ENCODE measurements at regions not wholly inside any gene's neighbourhood (a gene's known extent, or its start where the extent isn't known, plus 50 kb on each side); places are given as distances from the start of the nearest gene placed in this dataset.
A peak's percentile ranks its signal among the peaks of the same experiment; 100 is the strongest.

GRCh38 chr2:204257781-204258180 is 287.5 kb upstream of the PARD3B start:
- Mint-ChIP-seq H3K36me3 (ENCODE audit: low read depth, unreplicated experiment) (peaks cover 3% of the 10 kb centered on the region), H3K4me1 (ENCODE audit: unreplicated experiment) (peaks cover 41% of the 10 kb centered on the region), H3K4me3 (ENCODE audit: unreplicated experiment) (no peak overlapping the region), H3K27me3 (ENCODE audit: unreplicated experiment) (no peaks in the 10 kb centered on the region), H3K27ac (ENCODE audit: unreplicated experiment) (no peak overlapping the region), H3K9me3 (ENCODE audit: unreplicated experiment) (no peaks in the 10 kb centered on the region)
- DNase-seq (ENCODE audit: low spot score) = no peak
- TF ChIP-seq, protein P1, sequence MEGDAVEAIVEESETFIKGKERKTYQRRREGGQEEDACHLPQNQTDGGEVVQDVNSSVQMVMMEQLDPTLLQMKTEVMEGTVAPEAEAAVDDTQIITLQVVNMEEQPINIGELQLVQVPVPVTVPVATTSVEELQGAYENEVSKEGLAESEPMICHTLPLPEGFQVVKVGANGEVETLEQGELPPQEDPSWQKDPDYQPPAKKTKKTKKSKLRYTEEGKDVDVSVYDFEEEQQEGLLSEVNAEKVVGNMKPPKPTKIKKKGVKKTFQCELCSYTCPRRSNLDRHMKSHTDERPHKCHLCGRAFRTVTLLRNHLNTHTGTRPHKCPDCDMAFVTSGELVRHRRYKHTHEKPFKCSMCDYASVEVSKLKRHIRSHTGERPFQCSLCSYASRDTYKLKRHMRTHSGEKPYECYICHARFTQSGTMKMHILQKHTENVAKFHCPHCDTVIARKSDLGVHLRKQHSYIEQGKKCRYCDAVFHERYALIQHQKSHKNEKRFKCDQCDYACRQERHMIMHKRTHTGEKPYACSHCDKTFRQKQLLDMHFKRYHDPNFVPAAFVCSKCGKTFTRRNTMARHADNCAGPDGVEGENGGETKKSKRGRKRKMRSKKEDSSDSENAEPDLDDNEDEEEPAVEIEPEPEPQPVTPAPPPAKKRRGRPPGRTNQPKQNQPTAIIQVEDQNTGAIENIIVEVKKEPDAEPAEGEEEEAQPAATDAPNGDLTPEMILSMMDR (IDR thresholded peaks at IDR 0.05; ENCODE audit: unreplicated experiment) = no peak

DNA sequence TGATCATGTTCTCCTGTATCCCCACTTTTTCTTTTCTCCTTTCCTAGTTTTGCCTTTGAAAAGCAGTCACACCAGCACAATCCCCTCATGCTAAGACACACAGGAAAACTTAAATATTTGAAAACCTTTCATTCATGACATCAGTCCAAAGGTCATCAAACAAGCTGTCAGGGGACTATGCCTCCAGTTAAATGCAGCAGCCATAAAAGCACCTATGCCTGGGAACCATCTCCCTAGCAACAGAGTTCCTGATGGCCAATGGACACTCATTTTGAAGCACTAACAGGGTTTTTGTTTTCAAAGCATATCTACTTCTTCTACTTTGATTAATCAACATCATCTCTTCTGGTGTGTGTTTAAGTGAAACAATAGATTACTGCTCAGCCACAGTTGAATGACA is 286.4 kb upstream of the PARD3B start:
- TF ChIP-seq, protein P1 (IDR thresholded peaks at IDR 0.05; ENCODE audit: unreplicated experiment) = no peak
- no peaks in the 10 kb centered on the region for H3K27me3 Mint-ChIP-seq (ENCODE audit: unreplicated experiment)
- H3K36me3 Mint-ChIP-seq (ENCODE audit: low read depth, unreplicated experiment) = no peaks in the 10 kb centered on the region
- no peak overlapping the region for H3K27ac Mint-ChIP-seq (ENCODE audit: unreplicated experiment)
- H3K4me1 Mint-ChIP-seq (ENCODE audit: unreplicated experiment) = peaks cover 40% of the 10 kb centered on the region
- no peaks in the 10 kb centered on the region for H3K9me3 Mint-ChIP-seq (ENCODE audit: unreplicated experiment)
- no peak for DNase-seq (ENCODE audit: low spot score)
- no peak overlapping the region for H3K4me3 Mint-ChIP-seq (ENCODE audit: unreplicated experiment)

GRCh38 chr2:204260162-204260877 is 285.0 kb upstream of the PARD3B start:
- no peak overlapping the region for H3K4me3 Mint-ChIP-seq (ENCODE audit: unreplicated experiment)
- no peaks in the 10 kb centered on the region for H3K9me3 Mint-ChIP-seq (ENCODE audit: unreplicated experiment)
- no peaks in the 10 kb centered on the region for H3K36me3 Mint-ChIP-seq (ENCODE audit: low read depth, unreplicated experiment)
- peak; percentile 77 for DNase-seq (ENCODE audit: low spot score)
- no peaks in the 10 kb centered on the region for H3K27me3 Mint-ChIP-seq (ENCODE audit: unreplicated experiment)
- H3K27ac Mint-ChIP-seq (ENCODE audit: unreplicated experiment) = no peak overlapping the region
- H3K4me1 Mint-ChIP-seq (ENCODE audit: unreplicated experiment) = peaks cover 35% of the 10 kb centered on the region
- TF ChIP-seq, protein P1 (IDR thresholded peaks at IDR 0.05; ENCODE audit: unreplicated experiment) = peak; percentile 88

- TF ChIP-seq, protein P1 (IDR thresholded peaks at IDR 0.05; ENCODE audit: unreplicated experiment) = no peak
- H3K36me3 Mint-ChIP-seq (ENCODE audit: low read depth, unreplicated experiment) = no peaks in the 10 kb centered on the region
- no peak overlapping the region for H3K4me3 Mint-ChIP-seq (ENCODE audit: unreplicated experiment)
- H3K4me1 Mint-ChIP-seq (ENCODE audit: unreplicated experiment) = peaks cover 30% of the 10 kb centered on the region
- no peak for DNase-seq (ENCODE audit: low spot score)
- no peaks in the 10 kb centered on the region for H3K27me3 Mint-ChIP-seq (ENCODE audit: unreplicated experiment)
- no peak overlapping the region for H3K27ac Mint-ChIP-seq (ENCODE audit: unreplicated experiment)
- H3K9me3 Mint-ChIP-seq (ENCODE audit: unreplicated experiment) = no peaks in the 10 kb centered on the region
These were observed 284.4 kb upstream of the PARD3B start for GRCh38 chr2:204260901-204261300.

- H3K27me3 Mint-ChIP-seq (ENCODE audit: unreplicated experiment) = no peaks in the 10 kb centered on the region
- H3K4me3 Mint-ChIP-seq (ENCODE audit: unreplicated experiment) = no peak overlapping the region
- no peaks in the 10 kb centered on the region for H3K9me3 Mint-ChIP-seq (ENCODE audit: unreplicated experiment)
- H3K4me1 Mint-ChIP-seq (ENCODE audit: unreplicated experiment) = peaks cover 21% of the 10 kb centered on the region
- TF ChIP-seq, protein P1 (IDR thresholded peaks at IDR 0.05; ENCODE audit: unreplicated experiment) = no peak
- DNase-seq (ENCODE audit: low spot score) = no peak
- H3K27ac Mint-ChIP-seq (ENCODE audit: unreplicated experiment) = no peak overlapping the region
- H3K36me3 Mint-ChIP-seq (ENCODE audit: low read depth, unreplicated experiment) = no peaks in the 10 kb centered on the region
These were observed 283.4 kb upstream of the PARD3B start for GRCh38 chr2:204261846-204262245.
